SK-N-SH (cell line): ENCODE measurements at regions not wholly inside any gene's neighbourhood (a gene's known extent, or its start where the extent isn't known, plus 50 kb on each side); places are given as distances from the start of the nearest gene placed in this dataset.

Source experiments
- CTCF ChIA-PET: fragments of 300-600, 350-600 bp; formaldehyde crosslinking; extraction: SDS; loops from one replicate; lab custom pipeline; 2021; lab: Yijun Ruan, JAX
- POLR2A ChIA-PET: fragments of 350-600 bp; sonication (Branson Sonifier 250); formaldehyde crosslinking; extraction: SDS; loops from one replicate; lab custom pipeline; 2020; ENCODE audit warnings: antibody characterized with exemption, inconsistent platforms; lab: Yijun Ruan, JAX
- DNase-seq: peaks from one replicate; pipeline ENCODE4 v3.0.0; 2012
- H2AFZ ChIP-seq: fragments of 200-600 bp; sonication (generic); 2 replicates; pipeline ENCODE4 v1.8.1; 2016; ENCODE audit warnings: antibody characterized with exemption, mild to moderate bottlenecking, low read depth
- H3F3A ChIP-seq: fragments of 200-600 bp; sonication (generic); replicated peaks from 2 replicates; pipeline ENCODE3; 2016; ENCODE audit warnings: antibody characterized with exemption, mild to moderate bottlenecking; ENCODE audit not compliant: insufficient read depth
- H3K27ac ChIP-seq, 2 experiments: fragments of 200-500 bp in 1 of 2; fragments of 200-600 bp in 1 of 2; sonication (Bioruptor generic) in 1 of 2; sonication (generic), shearing (Covaris generic) in 1 of 2; 2 replicates each; pipeline versions ENCODE4 v1.5.1 to v1.6.1; 2014 to 2016; ENCODE audit warnings: low read depth in 2 of 2, inconsistent platforms in 1 of 2, low read length in 1 of 2, mild to moderate bottlenecking in 1 of 2, mixed read lengths in 1 of 2
- H3K27me3 ChIP-seq: fragments of 200-600 bp; sonication (generic), shearing (Covaris generic); 2 replicates; pipeline ENCODE4 v1.6.1; 2016; ENCODE audit warnings: mixed run types; ENCODE audit not compliant: insufficient read depth
- H3K36me3 ChIP-seq, 2 experiments: fragments of 200-500 bp in 1 of 2; fragments of 200-600 bp in 1 of 2; sonication (Bioruptor generic) in 1 of 2; sonication (generic) in 1 of 2; replicated peaks in 1 of 2; 2 replicates each; pipeline versions ENCODE3 to v1.5.1; 2014 to 2016; ENCODE audit warnings: low read length in 1 of 2, mild to moderate bottlenecking in 1 of 2; ENCODE audit not compliant: insufficient read depth in 2 of 2, control insufficient read depth in 1 of 2
- H3K4me1 ChIP-seq, 2 experiments: fragments of 200-500 bp in 1 of 2; fragments of 200-600 bp in 1 of 2; sonication (Bioruptor generic) in 1 of 2; sonication (generic), shearing (Covaris generic) in 1 of 2; 2 replicates each; pipeline versions ENCODE4 v1.5.1 to v1.6.1; 2014 to 2016; ENCODE audit warnings: low read depth in 1 of 2, low read length in 1 of 2, mixed run types in 1 of 2; ENCODE audit not compliant: insufficient read depth in 2 of 2, control insufficient read depth in 1 of 2
- H3K4me2 ChIP-seq: fragments of 200-600 bp; sonication (generic), shearing (Covaris generic); 2 replicates; pipeline ENCODE4 v1.6.1; 2017; ENCODE audit warnings: mixed run types
- H3K4me3 ChIP-seq, 2 experiments: fragments of 200-500 bp in 1 of 2; fragments of 200-600 bp in 1 of 2; sonication (Bioruptor generic) in 1 of 2; sonication (generic), shearing (Covaris generic) in 1 of 2; 2 replicates each; pipeline versions ENCODE4 v1.5.1 to v1.8.1; 2014 to 2016; ENCODE audit warnings: low read depth in 2 of 2, inconsistent platforms in 1 of 2, low read length in 1 of 2, mild to moderate bottlenecking in 1 of 2, mixed read lengths in 1 of 2, moderate library complexity in 1 of 2
- H3K79me2 ChIP-seq: fragments of 200-600 bp; sonication (generic); 2 replicates; pipeline ENCODE4 v1.8.1; 2017; ENCODE audit warnings: mild to moderate bottlenecking; ENCODE audit not compliant: insufficient read depth
- H3K9ac ChIP-seq: fragments of 200-600 bp; sonication (generic); 2 replicates; pipeline ENCODE4 v1.6.1; 2017; ENCODE audit warnings: mixed run types
- H3K9me2 ChIP-seq: fragments of 200-600 bp; sonication (generic); 2 replicates; pipeline ENCODE4 v1.6.1; 2017; ENCODE audit warnings: mixed run types
- H3K9me3 ChIP-seq: fragments of 200-600 bp; sonication (generic); 2 replicates; pipeline ENCODE4 v1.6.1; 2017; ENCODE audit warnings: mixed run types, mild to moderate bottlenecking, moderate library complexity
- H4K20me1 ChIP-seq: fragments of 200-600 bp; sonication (generic); 2 replicates; pipeline ENCODE4 v1.6.1; 2017; ENCODE audit warnings: mild to moderate bottlenecking, mixed run types; ENCODE audit not compliant: insufficient read depth
- CHD2 ChIP-seq: fragments of 150-350 bp; IDR thresholded peaks from 2 replicates; pipeline ENCODE4 v1.6.1; 2018; ENCODE audit warnings: low read length; ENCODE audit not compliant: partially characterized antibody
- ELF1 ChIP-seq: IDR thresholded peaks from 2 replicates; pipeline ENCODE4 v1.4.0; 2012
- EZH2phosphoT487 ChIP-seq: fragments of 200-600 bp; sonication (generic); IDR thresholded peaks from 2 replicates; pipeline ENCODE4 v1.6.1; 2017; ENCODE audit warnings: low read depth, mixed run types, mild to moderate bottlenecking, antibody characterized with exemption, moderate library complexity, borderline replicate concordance
- FOSL2 ChIP-seq: IDR thresholded peaks from 2 replicates; pipeline ENCODE4 v1.4.0; 2012; ENCODE audit warnings: low read depth, mild to moderate bottlenecking, moderate library complexity, borderline replicate concordance
- FOXJ3 ChIP-seq: sonication (generic); formaldehyde crosslinking; IDR thresholded peaks from 2 replicates; pipeline ENCODE4 v1.5.1; 2020; ENCODE audit warnings: mild to moderate bottlenecking, missing genetic modification reagents
- FOXM1 ChIP-seq: IDR thresholded peaks from 2 replicates; pipeline ENCODE4 v1.4.0; 2012; ENCODE audit warnings: low read depth, mild to moderate bottlenecking
- GATA2 ChIP-seq: sonication (generic); formaldehyde crosslinking; IDR thresholded peaks from 2 replicates; pipeline ENCODE4 v1.5.0; 2020; ENCODE audit warnings: mild to moderate bottlenecking, missing genetic modification reagents
- JUND ChIP-seq: IDR thresholded peaks from 2 replicates; pipeline ENCODE4 v1.4.0; 2012
- MXI1 ChIP-seq: IDR thresholded peaks from 2 replicates; pipeline ENCODE4 v1.6.1; 2012; ENCODE audit warnings: mild to moderate bottlenecking, low read depth, low read length, improper control_type of control experiment
- NFIC ChIP-seq: IDR thresholded peaks from 2 replicates; pipeline ENCODE4 v1.4.0; 2012; ENCODE audit warnings: borderline replicate concordance
- POLR2AphosphoS5 ChIP-seq: IDR thresholded peaks from 2 replicates; pipeline ENCODE4 v1.6.1; 2012; ENCODE audit warnings: low read depth, low read length
- RAD21 ChIP-seq: IDR thresholded peaks from 2 replicates; pipeline ENCODE4 v1.6.1; 2012; ENCODE audit warnings: mild to moderate bottlenecking, low read length
- RXRA ChIP-seq: IDR thresholded peaks from 2 replicates; pipeline ENCODE4 v1.4.0; 2012; ENCODE audit warnings: low read depth, mild to moderate bottlenecking, borderline replicate concordance
- SIN3A ChIP-seq: IDR thresholded peaks from 2 replicates; pipeline ENCODE4 v1.6.1; 2012; ENCODE audit warnings: low read depth, mild to moderate bottlenecking, low read length, moderate library complexity, borderline replicate concordance
- TAF1 ChIP-seq: IDR thresholded peaks from 2 replicates; pipeline ENCODE4 v1.6.1; 2012; ENCODE audit warnings: low read depth, mild to moderate bottlenecking, low read length, moderate library complexity, borderline replicate concordance
- TCF12 ChIP-seq: IDR thresholded peaks from 2 replicates; pipeline ENCODE4 v1.4.0; 2012
- USF1 ChIP-seq: IDR thresholded peaks from 2 replicates; pipeline ENCODE4 v1.4.0; 2012; ENCODE audit warnings: low read depth, borderline replicate concordance
- YY1 ChIP-seq: IDR thresholded peaks from 2 replicates; pipeline ENCODE4 v1.4.0; 2012; ENCODE audit warnings: low read depth, mild to moderate bottlenecking
- ZBTB33 ChIP-seq: IDR thresholded peaks from 2 replicates; pipeline ENCODE4 v1.4.0; 2012; ENCODE audit warnings: low read depth, borderline replicate concordance
- WGBS: methylation state at CpG from one replicate; pipeline ENCODE4 v1.1.6; 2017; ENCODE audit warnings: low lambda C conversion rate; 5-methylcytosine and 5-hydroxymethylcytosine counted together
- TF ChIP-seq, protein P1 (sequence below): IDR thresholded peaks from 2 replicates; pipeline ENCODE4; 2012

DNA sequence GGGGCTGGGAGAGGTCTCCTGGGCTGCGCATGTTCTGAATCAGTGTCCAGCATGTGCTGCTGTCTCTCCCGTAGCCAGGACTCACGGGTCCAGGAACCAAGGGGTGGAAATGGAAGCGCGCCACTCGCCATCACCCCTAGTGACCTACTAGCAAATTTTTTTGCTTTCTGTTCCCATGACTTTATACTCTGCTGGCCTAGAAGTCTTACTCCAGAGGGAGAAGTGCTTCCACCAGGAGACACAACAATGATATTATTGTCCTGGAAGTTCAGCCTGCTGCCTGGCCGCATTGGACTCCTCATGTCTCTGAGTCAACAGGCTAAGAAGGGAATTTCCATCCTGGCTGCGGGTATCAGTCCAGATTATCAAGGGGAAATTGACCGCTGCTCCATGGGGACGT, 729.7 kb downstream of the BRD1 start:
- Histone ChIP-seq H3F3A (no peaks in the 10 kb centered on the region), H3K27ac (no peak overlapping the region), H3K9me2 (no peaks in the 10 kb centered on the region), H3K9me3 (no peaks in the 10 kb centered on the region), H3K9ac (no peak overlapping the region), H3K79me2 (no peaks in the 10 kb centered on the region), H3K36me3 (no peaks in the 10 kb centered on the region), H3K27me3 (peaks cover 5% of the 10 kb centered on the region; the same call in 1 of the 2 replicates), H2AFZ (no peak overlapping the region), H4K20me1 (no peaks in the 10 kb centered on the region), H3K4me2 (no peak overlapping the region), H3K4me3 (no peak overlapping the region), H3K4me1 (peaks cover 0 to 10% of the 10 kb centered on the region in 2 experiments; a peak in 1 of 4 replicates)
- DNase-seq = no peak
- WGBS = 43% methylated on average over 9 of the region's 10 CpGs
- CTCF ChIA-PET = no interaction called here
- POLR2A ChIA-PET = no interaction called here
- no peak for TF ChIP-seq POLR2AphosphoS5
- no peak for TF ChIP-seq NFIC
- no peak for TF ChIP-seq SIN3A
- no peak for TF ChIP-seq GATA2 (CRISPR knock-in tag)
- TF ChIP-seq USF1 = no peak
- no peak for TF ChIP-seq YY1
- no peak for TF ChIP-seq RAD21
- TF ChIP-seq CHD2 = no peak
- no peak for TF ChIP-seq TAF1
- no peak for TF ChIP-seq RXRA
- TF ChIP-seq ZBTB33 = no peak
- TF ChIP-seq EZH2phosphoT487 = no peak
- no peak for TF ChIP-seq FOSL2
- TF ChIP-seq, protein P1, sequence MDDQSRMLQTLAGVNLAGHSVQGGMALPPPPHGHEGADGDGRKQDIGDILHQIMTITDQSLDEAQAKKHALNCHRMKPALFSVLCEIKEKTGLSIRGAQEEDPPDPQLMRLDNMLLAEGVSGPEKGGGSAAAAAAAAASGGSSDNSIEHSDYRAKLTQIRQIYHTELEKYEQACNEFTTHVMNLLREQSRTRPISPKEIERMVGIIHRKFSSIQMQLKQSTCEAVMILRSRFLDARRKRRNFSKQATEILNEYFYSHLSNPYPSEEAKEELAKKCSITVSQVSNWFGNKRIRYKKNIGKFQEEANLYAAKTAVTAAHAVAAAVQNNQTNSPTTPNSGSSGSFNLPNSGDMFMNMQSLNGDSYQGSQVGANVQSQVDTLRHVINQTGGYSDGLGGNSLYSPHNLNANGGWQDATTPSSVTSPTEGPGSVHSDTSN = no peak
- no peak for TF ChIP-seq MXI1
- no peak for TF ChIP-seq TCF12
- TF ChIP-seq FOXM1 = no peak
- no peak for TF ChIP-seq FOXJ3 (CRISPR knock-in tag)
- no peak for TF ChIP-seq JUND
- no peak for TF ChIP-seq ELF1
